ENCODE measurements at regions not wholly inside any gene's neighbourhood (a gene's known extent, or its start where the extent isn't known, plus 50 kb on each side); places are given as distances from the start of the nearest gene placed in this dataset.

DNA sequence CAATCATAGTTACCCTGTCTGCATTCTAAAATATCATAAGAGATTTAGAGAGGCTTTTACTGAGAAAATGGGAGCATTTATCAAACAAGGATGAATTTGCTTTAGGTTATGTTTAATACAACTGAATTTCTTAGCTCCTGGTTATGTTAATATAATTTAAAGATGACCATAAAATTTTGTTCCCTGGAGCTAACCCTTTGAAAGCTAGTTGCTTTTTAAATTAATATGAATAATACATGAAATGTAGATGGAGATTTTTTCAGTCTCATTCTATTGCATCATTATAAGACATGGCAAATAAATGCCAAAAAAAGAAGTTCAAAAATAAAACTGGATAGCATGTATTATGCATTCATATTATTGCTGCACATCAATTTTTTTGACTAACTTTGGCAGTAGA lies 344.1 kb upstream of the NXPH2 start:
- TF ChIP-seq CTCF (IDR thresholded peaks at IDR 0.05) (no peak), POLR2A (IDR thresholded peaks at IDR 0.05) (no peak)
